Endothelial cell of umbilical vein (primary cell): ENCODE measurements at regions not wholly inside any gene's neighbourhood (a gene's known extent, or its start where the extent isn't known, plus 50 kb on each side); places are given as distances from the start of the nearest gene placed in this dataset.

Experiments used
- BruUV-seq: library from RNA; stranded (reverse); fragments of 400-500 nt; replicated peaks from 2 replicates; lab custom pipeline; 2021; lab: Mats Ljungman, UMichigan
- CTCF ChIA-PET: fragments of 300-600, 350-600 bp; sonication (Branson Sonifier 250); formaldehyde crosslinking; loops from one replicate; lab custom pipeline; 2021; ENCODE audit warnings: antibody characterized with exemption, inconsistent platforms; lab: Charles Lee
- POLR2A ChIA-PET: fragments of 300-600, 350-600 bp; sonication (Branson Sonifier 250); formaldehyde crosslinking; loops from one replicate; lab custom pipeline; 2021; ENCODE audit warnings: antibody characterized with exemption, inconsistent platforms; lab: Charles Lee
- DNase-seq: peaks from one replicate; pipeline ENCODE4 v3.0.0-alpha.2; 2011; ENCODE audit warnings: low read depth, low spot score
- FAIRE-seq: peaks from 2 replicates; lab custom pipeline; 2011; peaks lifted over from hg19 to GRCh38; lab: Jason Lieb, UNC
- H2AFZ ChIP-seq: 2 replicates; pipeline ENCODE4 v1.6.0; 2012; ENCODE audit warnings: low read depth, low read length, control low read depth, inconsistent platforms
- H3K27ac ChIP-seq: 2 replicates; pipeline ENCODE4 v1.5.1; 2011; ENCODE audit warnings: low read depth, mild to moderate bottlenecking, control low read depth, low read length, moderate library complexity; ENCODE audit not compliant: insufficient read depth
- H3K27me3 ChIP-seq, 2 experiments: 2 replicates each; pipeline versions ENCODE4 v1.6.0 to v1.6.1; 2011; ENCODE audit warnings: low read length in 2 of 2, mixed read lengths in 1 of 2; ENCODE audit not compliant: control insufficient read depth in 2 of 2, insufficient read depth in 2 of 2
- H3K36me3 ChIP-seq, 2 experiments: 2 replicates in 1 of 2; 3 replicates in 1 of 2; pipeline ENCODE4 v1.5.1; 2011; ENCODE audit warnings: low read length in 2 of 2, mild to moderate bottlenecking in 1 of 2, moderate library complexity in 1 of 2; ENCODE audit not compliant: control insufficient read depth in 2 of 2, insufficient read depth in 2 of 2; ENCODE audit errors: extremely low read depth in 1 of 2
- H3K4me1 ChIP-seq: 3 replicates; pipeline ENCODE4 v1.5.1; 2011; ENCODE audit warnings: mild to moderate bottlenecking, low read length; ENCODE audit not compliant: control insufficient read depth, insufficient read depth; ENCODE audit errors: extremely low read depth
- H3K4me2 ChIP-seq: 2 replicates; pipeline ENCODE4 v1.6.1; 2011; ENCODE audit warnings: low read length, control low read depth, mixed read lengths; ENCODE audit not compliant: insufficient read depth
- H3K4me3 ChIP-seq, 3 experiments: fragments of 200-600 bp in 1 of 3; sonication (generic), shearing (Covaris generic) in 1 of 3; replicated peaks in 1 of 3; 2 replicates each; pipeline ENCODE4 v1.5.1; 2011 to 2016; ENCODE audit warnings: control low read depth in 3 of 3, low read length in 3 of 3, mild to moderate bottlenecking in 2 of 3, inconsistent platforms in 1 of 3, low read depth in 1 of 3, moderate library complexity in 1 of 3; ENCODE audit not compliant: insufficient read depth in 1 of 3
- H3K79me2 ChIP-seq: 2 replicates; pipeline ENCODE4 v1.6.0; 2012; ENCODE audit warnings: low read length, inconsistent platforms; ENCODE audit not compliant: control insufficient read depth, insufficient read depth
- H3K9ac ChIP-seq: replicated peaks from 2 replicates; pipeline ENCODE3; 2011; ENCODE audit warnings: low read length, control low read depth; ENCODE audit not compliant: insufficient read depth; ENCODE audit errors: extremely low read depth
- H3K9me1 ChIP-seq: replicated peaks from 3 replicates; pipeline ENCODE4 v1.6.0; 2011; ENCODE audit warnings: mild to moderate bottlenecking, low read length; ENCODE audit not compliant: control insufficient read depth, insufficient read depth; ENCODE audit errors: extremely low read depth
- H3K9me3 ChIP-seq: replicated peaks from 2 replicates; pipeline ENCODE4 v1.5.1; 2012; ENCODE audit warnings: low read length, inconsistent platforms; ENCODE audit not compliant: control insufficient read depth, insufficient read depth
- H4K20me1 ChIP-seq: replicated peaks from 2 replicates; pipeline ENCODE3; 2011; ENCODE audit warnings: mild to moderate bottlenecking, low read length; ENCODE audit not compliant: control insufficient read depth, insufficient read depth; ENCODE audit errors: extremely low read depth
- CTCF ChIP-seq, 2 donors: IDR thresholded peaks; 1 replicate in 1 of 2; 2 replicates in 1 of 2; pipeline ENCODE4 v1.5.1; 2011; ENCODE audit warnings: low read length in 2 of 2, mild to moderate bottlenecking in 2 of 2, moderate library complexity in 2 of 2, control low read depth in 1 of 2, inconsistent platforms in 1 of 2, low read depth in 1 of 2; ENCODE audit not compliant: insufficient read depth in 1 of 2; ENCODE audit errors: extremely low read depth in 1 of 2
- EZH2 ChIP-seq: IDR thresholded peaks from 2 replicates; pipeline ENCODE4 v1.6.1; 2012; ENCODE audit warnings: borderline replicate concordance, low read depth, mild to moderate bottlenecking, moderate library complexity, low read length, inconsistent platforms; ENCODE audit not compliant: severe bottlenecking
- FOS ChIP-seq: IDR thresholded peaks from 2 replicates; pipeline ENCODE4 v1.6.1; 2011; ENCODE audit warnings: mild to moderate bottlenecking, low read length, moderate library complexity, borderline replicate concordance; ENCODE audit not compliant: insufficient read depth
- GATA2 ChIP-seq: IDR thresholded peaks from 2 replicates; pipeline ENCODE4 v1.7.0; 2011; ENCODE audit warnings: low read depth, mild to moderate bottlenecking, moderate library complexity, mixed read lengths, low read length; ENCODE audit not compliant: insufficient read length, insufficient read depth
- JUN ChIP-seq: IDR thresholded peaks from 2 replicates; pipeline ENCODE4 v1.6.1; 2011; ENCODE audit warnings: borderline replicate concordance, low read depth; ENCODE audit not compliant: insufficient read length, insufficient read depth
- MAX ChIP-seq: IDR thresholded peaks from 2 replicates; pipeline ENCODE4 v1.6.1; 2011; ENCODE audit not compliant: insufficient read depth, insufficient read length
- MYC ChIP-seq: IDR thresholded peaks from one replicate; pipeline ENCODE4 v1.6.1; 2011; ENCODE audit warnings: mild to moderate bottlenecking, low read depth, low read length
- POLR2A ChIP-seq: IDR thresholded peaks from 2 replicates; pipeline ENCODE4 v1.6.1; 2012; ENCODE audit warnings: low read depth, mild to moderate bottlenecking, control low read depth, low read length
- POLR2AphosphoS5 ChIP-seq: IDR thresholded peaks from 2 replicates; pipeline ENCODE4 v1.6.1; 2012; ENCODE audit warnings: low read depth, mild to moderate bottlenecking, control low read depth, low read length, moderate library complexity; ENCODE audit not compliant: insufficient read depth
- dilution Hi-C: fragments of 300-500 bp; cut with MboI; formaldehyde crosslinking; loops from one replicate; pipeline ENCODE4 v1.15.0; 2019; ENCODE audit warnings: low sequenced_read_pairs; ENCODE audit not compliant: extremely low pct_ligation_motif_present
- intact Hi-C: fragments of 100-400 bp; cut with micrococcal nuclease; formaldehyde crosslinking; loops from one replicate; pipeline ENCODE4 v1.10.0; 2022

- DNase-seq (no peak), FAIRE-seq (no peak)
- H3K27me3 ChIP-seq: no peaks in the 10 kb centered on the region
- POLR2A ChIA-PET: no interaction called here
- no peak overlapping the region for H3K4me3 ChIP-seq
- no peaks in the 10 kb centered on the region for H3K36me3 ChIP-seq
- no peaks in the 10 kb centered on the region for H3K79me2 ChIP-seq
- dilution Hi-C loops (no loop called here), intact Hi-C loops (no loop called here)
- H3K4me2 ChIP-seq: no peak overlapping the region
- no peak overlapping the region for H3K9ac ChIP-seq
- no peak overlapping the region for H3K27ac ChIP-seq
- no peak for TF ChIP-seq POLR2AphosphoS5
- no peak for TF ChIP-seq MAX
- no peak for TF ChIP-seq CTCF (IDR thresholded peaks at IDR 0.05; ENCODE audit: extremely low read depth in 1 of 2, insufficient read depth in 1 of 2, low read depth in 1 of 2, low read length in 2 of 2)
- no peak for TF ChIP-seq EZH2
- no peak for TF ChIP-seq JUN
- no peak for TF ChIP-seq MYC
- no peak for TF ChIP-seq POLR2A
- no peak for TF ChIP-seq FOS
- no peak for TF ChIP-seq GATA2
- CTCF ChIA-PET: no interaction called here
- H3K9me1 ChIP-seq: no peaks in the 10 kb centered on the region
- H3K4me1 ChIP-seq: no peaks in the 10 kb centered on the region
- H2AFZ ChIP-seq: no peak overlapping the region
- no peaks in the 10 kb centered on the region for H3K9me3 ChIP-seq
- BruUV-seq: no TSS peak
- H4K20me1 ChIP-seq: no peaks in the 10 kb centered on the region
Observed at GRCh38 chrX:116618546-116618945, 155.8 kb upstream of the CT83 start.
